Activated naive CD4-positive, alpha-beta T cell treated with anti-CD3 and anti-CD28 coated beads for 36 hours (primary cell): ENCODE measurements at regions not wholly inside any gene's neighbourhood (a gene's known extent, or its start where the extent isn't known, plus 50 kb on each side); places are given as distances from the start of the nearest gene placed in this dataset.

Source experiments
- CTCF ChIA-PET: fragments of 350-600 bp; sonication (Branson Sonifier 250); formaldehyde crosslinking; loops from one replicate; lab custom pipeline; 2021; ENCODE audit warnings: antibody characterized with exemption; lab: Charles Lee
- DNase-seq: peaks from one replicate; pipeline ENCODE4 v3.0.0-alpha.2; 2020
- H3K27ac Mint-ChIP-seq: one replicate; pipeline ENCODE4 v1.8.0; 2021; ENCODE audit warnings: mild to moderate bottlenecking, mixed read lengths
- H3K27me3 Mint-ChIP-seq: one replicate; pipeline ENCODE4 v1.8.0; 2021; ENCODE audit warnings: low read depth, mixed read lengths
- H3K36me3 Mint-ChIP-seq: one replicate; pipeline ENCODE4 v1.8.0; 2021; ENCODE audit warnings: low read depth, mixed read lengths
- H3K4me1 Mint-ChIP-seq: one replicate; pipeline ENCODE4 v1.8.0; 2021; ENCODE audit warnings: low read depth, mixed read lengths
- H3K4me3 Mint-ChIP-seq: one replicate; pipeline ENCODE4 v1.8.0; 2021; ENCODE audit warnings: mild to moderate bottlenecking, moderate library complexity, mixed read lengths
- H3K9me3 Mint-ChIP-seq: one replicate; pipeline ENCODE4 v1.8.0; 2021; ENCODE audit warnings: mixed read lengths
- intact Hi-C: fragments of 100-400 bp; cut with micrococcal nuclease; formaldehyde crosslinking; loops from one replicate; pipeline ENCODE4 v1.15.1; 2023

- CTCF ChIA-PET = no interaction called here
- Mint-ChIP-seq H3K27me3 (peaks cover 24% of the 10 kb centered on the region), H3K4me3 (no peak overlapping the region), H3K4me1 (peaks cover 6% of the 10 kb centered on the region), H3K27ac (no peak overlapping the region), H3K9me3 (no peaks in the 10 kb centered on the region), H3K36me3 (no peaks in the 10 kb centered on the region)
- DNase-seq = no peak
- intact Hi-C loops = loop anchor here (5.0 kb wide), 1 partner anchor 178 kb away; no protein-coding TSS in a partner anchor
Observed at GRCh38 chr17:73899839-73900238, 255.6 kb upstream of the SDK2 start.

- H3K4me1 Mint-ChIP-seq = peaks cover 6% of the 10 kb centered on the region
- no peak overlapping the region for H3K27ac Mint-ChIP-seq
- H3K9me3 Mint-ChIP-seq = no peaks in the 10 kb centered on the region
- DNase-seq = no peak
- peaks cover 24% of the 10 kb centered on the region for H3K27me3 Mint-ChIP-seq
- H3K4me3 Mint-ChIP-seq = no peak overlapping the region
- intact Hi-C loops = loop anchor here (5.0 kb wide), 1 partner anchor 178 kb away; no protein-coding TSS in a partner anchor
- CTCF ChIA-PET = no interaction called here
- H3K36me3 Mint-ChIP-seq = no peaks in the 10 kb centered on the region
Observed at GRCh38 chr17:73900516-73900915, 256.3 kb upstream of the SDK2 start.

GRCh38 chr17:73901249-73901648 is 257.0 kb upstream of the SDK2 start:
- Mint-ChIP-seq H3K9me3 (no peaks in the 10 kb centered on the region), H3K4me1 (peaks cover 6% of the 10 kb centered on the region), H3K27me3 (peaks cover 24% of the 10 kb centered on the region), H3K27ac (no peak overlapping the region), H3K4me3 (no peak overlapping the region), H3K36me3 (no peaks in the 10 kb centered on the region)
- DNase-seq = no peak
- CTCF ChIA-PET = no interaction called here
- intact Hi-C loops = loop anchor here (5.0 kb wide), 1 partner anchor 179 kb away; no protein-coding TSS in a partner anchor

- Mint-ChIP-seq H3K27me3 (peaks cover 24% of the 10 kb centered on the region), H3K36me3 (no peaks in the 10 kb centered on the region), H3K27ac (no peak overlapping the region), H3K9me3 (no peaks in the 10 kb centered on the region), H3K4me1 (peaks cover 6% of the 10 kb centered on the region), H3K4me3 (peak overlapping the region; percentile 75)
- peak; percentile 52 for DNase-seq
- intact Hi-C loops = loop anchor here (2.0 to 5.0 kb wide), 2 partner anchors 27 to 180 kb away; no protein-coding TSS in a partner anchor
- CTCF ChIA-PET = interaction anchor here (0.7 kb wide), 1 partner anchor 16 kb away, joined by 3 read pairs; no protein-coding TSS in a partner anchor
Observed at GRCh38 chr17:73901661-73902415, 257.6 kb upstream of the SDK2 start.

GRCh38 chr17:73902416-73903181 is 258.4 kb upstream of the SDK2 start:
- H3K36me3 Mint-ChIP-seq = no peaks in the 10 kb centered on the region
- no peaks in the 10 kb centered on the region for H3K9me3 Mint-ChIP-seq
- intact Hi-C loops = loop anchor here (2.0 to 5.0 kb wide), 2 partner anchors 28 to 180 kb away; no protein-coding TSS in a partner anchor
- no peak overlapping the region for H3K27ac Mint-ChIP-seq
- CTCF ChIA-PET = no interaction called here
- H3K27me3 Mint-ChIP-seq = peaks cover 24% of the 10 kb centered on the region
- H3K4me3 Mint-ChIP-seq = peak overlapping the region; percentile 75
- H3K4me1 Mint-ChIP-seq = peaks cover 6% of the 10 kb centered on the region
- DNase-seq = no peak

GRCh38 chr17:73906896-73907870 is 262.9 kb upstream of the SDK2 start:
- no peak for DNase-seq
- CTCF ChIA-PET = no interaction called here
- intact Hi-C loops = no loop called here
- H3K4me1 Mint-ChIP-seq = no peaks in the 10 kb centered on the region
- peaks cover 22% of the 10 kb centered on the region for H3K27me3 Mint-ChIP-seq
- no peaks in the 10 kb centered on the region for H3K9me3 Mint-ChIP-seq
- H3K36me3 Mint-ChIP-seq = no peaks in the 10 kb centered on the region
- no peak overlapping the region for H3K4me3 Mint-ChIP-seq
- no peak overlapping the region for H3K27ac Mint-ChIP-seq

GRCh38 chr17:73909186-73909585 is 264.9 kb upstream of the SDK2 start:
- no peaks in the 10 kb centered on the region for H3K36me3 Mint-ChIP-seq
- CTCF ChIA-PET = no interaction called here
- H3K4me1 Mint-ChIP-seq = no peaks in the 10 kb centered on the region
- H3K9me3 Mint-ChIP-seq = no peaks in the 10 kb centered on the region
- no peak overlapping the region for H3K27ac Mint-ChIP-seq
- DNase-seq = no peak
- H3K27me3 Mint-ChIP-seq = peaks cover 19% of the 10 kb centered on the region
- no peak overlapping the region for H3K4me3 Mint-ChIP-seq
- intact Hi-C loops = no loop called here

GRCh38 chr17:73910206-73910605 is 266.0 kb upstream of the SDK2 start:
- CTCF ChIA-PET = no interaction called here
- no peak overlapping the region for H3K4me3 Mint-ChIP-seq
- H3K27me3 Mint-ChIP-seq = peaks cover 20% of the 10 kb centered on the region
- H3K27ac Mint-ChIP-seq = no peak overlapping the region
- intact Hi-C loops = no loop called here
- DNase-seq = no peak
- peaks cover 1% of the 10 kb centered on the region for H3K36me3 Mint-ChIP-seq
- peaks cover 8% of the 10 kb centered on the region for H3K9me3 Mint-ChIP-seq
- no peaks in the 10 kb centered on the region for H3K4me1 Mint-ChIP-seq

- CTCF ChIA-PET = no interaction called here
- Mint-ChIP-seq H3K27me3 (peaks cover 22% of the 10 kb centered on the region), H3K4me3 (no peak overlapping the region), H3K27ac (no peak overlapping the region), H3K36me3 (peaks cover 3% of the 10 kb centered on the region), H3K4me1 (no peaks in the 10 kb centered on the region), H3K9me3 (peaks cover 10% of the 10 kb centered on the region)
- DNase-seq = no peak
- intact Hi-C loops = no loop called here
Observed at GRCh38 chr17:73910821-73911515, 266.7 kb upstream of the SDK2 start.

GRCh38 chr17:73911726-73912372 is 267.6 kb upstream of the SDK2 start:
- no peak overlapping the region for H3K27ac Mint-ChIP-seq
- no peak for DNase-seq
- intact Hi-C loops = no loop called here
- peaks cover 10% of the 10 kb centered on the region for H3K9me3 Mint-ChIP-seq
- CTCF ChIA-PET = no interaction called here
- H3K4me3 Mint-ChIP-seq = no peak overlapping the region
- peaks cover 22% of the 10 kb centered on the region for H3K27me3 Mint-ChIP-seq
- H3K36me3 Mint-ChIP-seq = peaks cover 3% of the 10 kb centered on the region
- H3K4me1 Mint-ChIP-seq = no peaks in the 10 kb centered on the region

- H3K27me3 Mint-ChIP-seq = peaks cover 22% of the 10 kb centered on the region
- H3K4me1 Mint-ChIP-seq = no peaks in the 10 kb centered on the region
- DNase-seq = no peak
- H3K27ac Mint-ChIP-seq = no peak overlapping the region
- peaks cover 3% of the 10 kb centered on the region for H3K36me3 Mint-ChIP-seq
- H3K4me3 Mint-ChIP-seq = no peak overlapping the region
- intact Hi-C loops = no loop called here
- H3K9me3 Mint-ChIP-seq = peaks cover 10% of the 10 kb centered on the region
- CTCF ChIA-PET = no interaction called here
Observed at GRCh38 chr17:73912373-73912746, 268.1 kb upstream of the SDK2 start.
